ENCODE measurements at regions not wholly inside any gene's neighbourhood (a gene's known extent, or its start where the extent isn't known, plus 50 kb on each side); places are given as distances from the start of the nearest gene placed in this dataset.
A peak's percentile ranks its signal among the peaks of the same experiment; 100 is the strongest.

DNA sequence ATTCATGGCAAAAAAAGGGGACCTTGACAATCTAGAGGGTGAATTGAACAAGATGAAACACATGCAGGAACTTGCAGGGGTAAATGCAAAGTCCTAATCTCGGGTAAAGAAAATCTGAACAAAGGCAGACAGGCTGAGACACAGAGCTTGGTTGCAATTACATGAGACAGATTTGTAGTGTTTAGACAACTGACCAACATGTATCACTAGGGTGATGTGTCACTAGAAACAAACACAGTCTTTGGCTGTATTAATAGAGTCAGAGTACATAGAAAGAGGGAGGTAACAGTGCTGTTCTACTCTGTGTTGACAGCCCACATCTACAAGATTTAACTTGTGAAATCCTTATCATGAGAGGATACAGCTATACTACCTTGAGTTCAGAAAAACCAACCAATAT is 78.1 kb upstream of the GRIK3 start (continued):
- no peak for TF ChIP-seq ZNF462 (CRISPR knock-in tag; IDR thresholded peaks at IDR 0.05)

- no peaks in the 10 kb centered on the region for H3F3A ChIP-seq (replicated peaks; ENCODE audit: low read depth)
- H2AFZ ChIP-seq = peak overlapping the region; percentile 83; the same call in 1 of the 2 replicates
- no peaks in the 10 kb centered on the region for H3K27me3 ChIP-seq (ENCODE audit: insufficient read depth)
- H3K27ac Mint-ChIP-seq = no peak overlapping the region
- H3K4me3 ChIP-seq = no peak overlapping the region
- H4K20me1 ChIP-seq (replicated peaks; ENCODE audit: insufficient read depth) = no peaks in the 10 kb centered on the region
- H3K4me1 Mint-ChIP-seq = no peaks in the 10 kb centered on the region
- DNase-seq (ENCODE audit: low spot score) (no peak), ATAC-seq (peak; percentile 28; the same call in 1 of the 3 replicates)
- H3K9me3 Mint-ChIP-seq = no peaks in the 10 kb centered on the region
- peaks cover 11% of the 10 kb centered on the region; the same call in 1 of the 2 replicates for H3K9me2 ChIP-seq (ENCODE audit: insufficient read depth)
- peaks cover 2% of the 10 kb centered on the region for H3K27me3 Mint-ChIP-seq (ENCODE audit: insufficient read depth, low read depth, poor library complexity)
- TF ChIP-seq EZH2phosphoT487 (IDR thresholded peaks at IDR 0.05; ENCODE audit: unreplicated experiment) = no peak
- TF ChIP-seq ZNF331 (CRISPR knock-in tag; IDR thresholded peaks at IDR 0.05; ENCODE audit: low read depth) = no peak
- no peak for TF ChIP-seq ZNF114 (CRISPR knock-in tag; IDR thresholded peaks at IDR 0.05)
- no peak overlapping the region for H3K4me2 ChIP-seq
- no peaks in the 10 kb centered on the region; the same call in 1 of the 2 replicates for H3K36me3 ChIP-seq (ENCODE audit: insufficient read depth)
- no peak overlapping the region for H3K27ac ChIP-seq (ENCODE audit: low read depth)
- no peaks in the 10 kb centered on the region for H3K36me3 Mint-ChIP-seq (ENCODE audit: low read depth)
- H3K4me3 Mint-ChIP-seq = no peak overlapping the region
- H3K4me1 ChIP-seq (ENCODE audit: insufficient read depth) = no peaks in the 10 kb centered on the region
- H3K79me2 ChIP-seq (replicated peaks; ENCODE audit: insufficient read depth) = no peaks in the 10 kb centered on the region
Measured at GRCh38 chr1:37113285-37113997, 79.1 kb upstream of the GRIK3 start.
